Activated B cell treated with CpG ODN at 0.5 μM for 24 hours (primary cell): ENCODE measurements at regions not wholly inside any gene's neighbourhood (a gene's known extent, or its start where the extent isn't known, plus 50 kb on each side); places are given as distances from the start of the nearest gene placed in this dataset.

Experiments
- ATAC-seq: fragments of 200-7000 bp; cut with Tn5 transposase; one replicate; pipeline ENCODE4 v1.10.0; 2021; ENCODE audit warnings: low read depth, mild to moderate bottlenecking, moderate library complexity
- CTCF ChIA-PET: fragments of 350-600 bp; sonication (Branson Sonifier 250); formaldehyde crosslinking; loops from one replicate; lab custom pipeline; 2021; ENCODE audit warnings: antibody characterized with exemption; lab: Charles Lee
- POLR2A ChIA-PET: fragments of 350-600 bp; sonication (Branson Sonifier 250); formaldehyde crosslinking; loops from one replicate; lab custom pipeline; 2021; ENCODE audit warnings: antibody characterized with exemption; lab: Charles Lee
- DNase-seq: peaks from one replicate; pipeline ENCODE4 v3.0.0; 2022
- H3K27ac Mint-ChIP-seq: one replicate; pipeline ENCODE4 v1.8.0; 2020; ENCODE audit warnings: mixed read lengths
- H3K27me3 Mint-ChIP-seq: one replicate; pipeline ENCODE4 v1.8.0; 2021; ENCODE audit warnings: mixed read lengths
- H3K36me3 Mint-ChIP-seq: one replicate; pipeline ENCODE4 v1.8.0; 2021; ENCODE audit warnings: low read depth, mixed read lengths
- H3K4me1 Mint-ChIP-seq: one replicate; pipeline ENCODE4 v1.8.0; 2021; ENCODE audit warnings: mixed read lengths
- H3K4me3 Mint-ChIP-seq: one replicate; pipeline ENCODE4 v1.8.0; 2020; ENCODE audit warnings: mild to moderate bottlenecking, mixed read lengths
- H3K9me3 Mint-ChIP-seq: one replicate; pipeline ENCODE4 v1.8.0; 2020; ENCODE audit warnings: mixed read lengths
- CTCF ChIP-seq: fragments of 200-600 bp; IDR thresholded peaks from one replicate; pipeline ENCODE4 v1.8.0; 2022; ENCODE audit warnings: antibody characterized with exemption, mild to moderate bottlenecking
- intact Hi-C: fragments of 100-400 bp; cut with micrococcal nuclease; formaldehyde crosslinking; loops from one replicate; pipeline ENCODE4 v1.15.1; 2024

- Mint-ChIP-seq H3K27ac (no peak overlapping the region), H3K9me3 (no peaks in the 10 kb centered on the region), H3K27me3 (no peaks in the 10 kb centered on the region), H3K4me3 (no peak overlapping the region), H3K4me1 (no peaks in the 10 kb centered on the region), H3K36me3 (no peaks in the 10 kb centered on the region)
- ATAC-seq (no peak), DNase-seq (no peak)
- intact Hi-C loops = no loop called here
- CTCF ChIA-PET = no interaction called here
- POLR2A ChIA-PET = no interaction called here
- TF ChIP-seq CTCF = no peak
Measured at GRCh38 chr5:145589063-145589462, 246.1 kb downstream of the PRELID2 start.

- Mint-ChIP-seq H3K4me3 (no peak overlapping the region), H3K4me1 (no peaks in the 10 kb centered on the region), H3K36me3 (no peaks in the 10 kb centered on the region), H3K27ac (no peak overlapping the region), H3K9me3 (no peaks in the 10 kb centered on the region), H3K27me3 (no peaks in the 10 kb centered on the region)
- no peak for ATAC-seq
- TF ChIP-seq CTCF = no peak
- CTCF ChIA-PET = no interaction called here
- POLR2A ChIA-PET = no interaction called here
- no peak for DNase-seq
- intact Hi-C loops = no loop called here
Measured at GRCh38 chr5:145588558-145588957, 246.6 kb downstream of the PRELID2 start.

- CTCF ChIA-PET = no interaction called here
- Mint-ChIP-seq H3K9me3 (no peaks in the 10 kb centered on the region), H3K36me3 (no peaks in the 10 kb centered on the region), H3K4me3 (no peak overlapping the region), H3K27ac (no peak overlapping the region), H3K27me3 (no peaks in the 10 kb centered on the region), H3K4me1 (no peaks in the 10 kb centered on the region)
- no peak for TF ChIP-seq CTCF
- intact Hi-C loops = no loop called here
- ATAC-seq = no peak
- POLR2A ChIA-PET = no interaction called here
- no peak for DNase-seq
Measured at GRCh38 chr5:145588113-145588512, 247.0 kb downstream of the PRELID2 start.

- ChIA-PET POLR2A (no interaction called here), CTCF (no interaction called here)
- H3K4me1 Mint-ChIP-seq = no peaks in the 10 kb centered on the region
- no peak for ATAC-seq
- no peaks in the 10 kb centered on the region for H3K9me3 Mint-ChIP-seq
- no peak overlapping the region for H3K4me3 Mint-ChIP-seq
- no peaks in the 10 kb centered on the region for H3K27me3 Mint-ChIP-seq
- no peak for DNase-seq
- TF ChIP-seq CTCF = no peak
- no peaks in the 10 kb centered on the region for H3K36me3 Mint-ChIP-seq
- H3K27ac Mint-ChIP-seq = no peak overlapping the region
- intact Hi-C loops = no loop called here
Measured at GRCh38 chr5:145587710-145588109, 247.4 kb downstream of the PRELID2 start.

GRCh38 chr5:145587308-145587672, 247.9 kb downstream of the PRELID2 start:
- DNase-seq (no peak), ATAC-seq (no peak)
- intact Hi-C loops = no loop called here
- Mint-ChIP-seq H3K9me3 (no peaks in the 10 kb centered on the region), H3K27ac (no peak overlapping the region), H3K4me3 (no peak overlapping the region), H3K36me3 (no peaks in the 10 kb centered on the region), H3K27me3 (no peaks in the 10 kb centered on the region), H3K4me1 (no peaks in the 10 kb centered on the region)
- no peak for TF ChIP-seq CTCF
- ChIA-PET POLR2A (no interaction called here), CTCF (no interaction called here)
